Tibial artery (tissue), 4 donors: ENCODE measurements at regions not wholly inside any gene's neighbourhood (a gene's known extent, or its start where the extent isn't known, plus 50 kb on each side); places are given as distances from the start of the nearest gene placed in this dataset.

ENCODE experiments used
- DNase-seq, 2 donors: peaks; one replicate each; pipeline ENCODE4 v3.0.0-alpha.2; 2019
- H3K27ac ChIP-seq, 2 donors: fragments of 200-600 bp; sonication (generic) in 1 of 2; 1 replicate in 1 of 2; 2 replicates in 1 of 2; pipeline ENCODE4 v1.5.1; 2018 to 2019; ENCODE audit warnings: mild to moderate bottlenecking in 1 of 2
- H3K27me3 ChIP-seq, 2 donors: fragments of 200-600 bp; sonication (generic) in 1 of 2; one replicate each; pipeline versions ENCODE4 v1.5.1 to v1.6.0; 2016 to 2019
- H3K36me3 ChIP-seq, 3 donors: fragments of 200-600 bp; sonication (generic) in 2 of 3; one replicate each; pipeline ENCODE4 v1.5.1; 2016 to 2019; ENCODE audit warnings: mild to moderate bottlenecking in 2 of 3
- H3K4me1 ChIP-seq, 4 donors: fragments of 200-600 bp; sonication (generic) in 2 of 4; 1 replicate in 3 of 4; 2 replicates in 1 of 4; pipeline ENCODE4 v1.5.1; 2016 to 2019
- H3K4me3 ChIP-seq, 2 donors: fragments of 200-600 bp; sonication (generic) in 1 of 2; 1 replicate in 1 of 2; 2 replicates in 1 of 2; pipeline ENCODE4 v1.5.1; 2018 to 2019; ENCODE audit warnings: mild to moderate bottlenecking in 2 of 2
- H3K9me3 ChIP-seq, 3 donors: fragments of 200-600 bp; sonication (generic) in 1 of 3; one replicate each; pipeline ENCODE4 v1.5.1; 2016 to 2019
- CTCF ChIP-seq, 2 experiments: fragments of 200-600 bp in 1 of 2; fragments of 450-650 bp in 1 of 2; IDR thresholded peaks; one replicate each; pipeline ENCODE4 v1.5.1; 2017 to 2019; ENCODE audit warnings: antibody characterized with exemption in 2 of 2, mild to moderate bottlenecking in 1 of 2, moderate library complexity in 1 of 2
- intact Hi-C: fragments of 100-400 bp; cut with DNase I; formaldehyde crosslinking; loops from one replicate; pipeline ENCODE4 v1.15.0; 2023; ENCODE audit warnings: low total_unique reads

DNA sequence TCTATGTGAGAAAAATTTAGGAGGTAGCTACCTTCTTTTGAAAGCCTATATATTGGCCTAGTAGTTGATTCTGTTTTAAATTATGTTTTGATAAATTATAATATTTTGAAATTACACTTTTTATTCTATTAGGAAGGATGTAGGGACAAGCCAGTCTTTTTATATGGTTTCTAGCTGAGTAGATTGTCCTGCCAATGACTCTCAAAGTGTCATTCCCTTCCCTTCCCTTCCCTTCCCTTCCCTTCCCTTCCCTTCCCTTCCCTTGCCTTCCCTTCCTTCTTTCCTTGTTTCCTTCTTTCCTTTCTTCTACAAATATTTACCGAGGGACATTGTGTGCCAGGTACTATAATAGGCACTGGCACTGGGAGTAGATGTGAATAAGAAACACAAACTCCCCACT lies 99.7 kb upstream of the HDAC9 start:
- H3K36me3 ChIP-seq: no peaks in the 10 kb centered on the region
- intact Hi-C loops: loop anchor here (10.0 kb wide), 1 partner anchor 59 kb away; no protein-coding TSS in a partner anchor
- no peak for TF ChIP-seq CTCF (IDR thresholded peaks at IDR 0.05)
- no peak for DNase-seq
- no peaks in the 10 kb centered on the region for H3K9me3 ChIP-seq
- H3K4me1 ChIP-seq: peaks cover 0 to 4% (median 2%) of the 10 kb centered on the region in 4 donors
- no peak overlapping the region for H3K27ac ChIP-seq
- H3K4me3 ChIP-seq: no peak overlapping the region
- H3K27me3 ChIP-seq: no peaks in the 10 kb centered on the region

- no peaks in the 10 kb centered on the region for H3K4me1 ChIP-seq
- H3K27ac ChIP-seq: no peak overlapping the region
- no peak for TF ChIP-seq CTCF (IDR thresholded peaks at IDR 0.05)
- H3K4me3 ChIP-seq: no peak overlapping the region
- no peaks in the 10 kb centered on the region for H3K9me3 ChIP-seq
- H3K36me3 ChIP-seq: no peaks in the 10 kb centered on the region
- no peak for DNase-seq
- intact Hi-C loops: loop anchor here (10.0 kb wide), 1 partner anchor 58 kb away; no protein-coding TSS in a partner anchor
- H3K27me3 ChIP-seq: no peaks in the 10 kb centered on the region
Measured at GRCh38 chr7:18396953-18397352, 98.6 kb upstream of the HDAC9 start.

DNA sequence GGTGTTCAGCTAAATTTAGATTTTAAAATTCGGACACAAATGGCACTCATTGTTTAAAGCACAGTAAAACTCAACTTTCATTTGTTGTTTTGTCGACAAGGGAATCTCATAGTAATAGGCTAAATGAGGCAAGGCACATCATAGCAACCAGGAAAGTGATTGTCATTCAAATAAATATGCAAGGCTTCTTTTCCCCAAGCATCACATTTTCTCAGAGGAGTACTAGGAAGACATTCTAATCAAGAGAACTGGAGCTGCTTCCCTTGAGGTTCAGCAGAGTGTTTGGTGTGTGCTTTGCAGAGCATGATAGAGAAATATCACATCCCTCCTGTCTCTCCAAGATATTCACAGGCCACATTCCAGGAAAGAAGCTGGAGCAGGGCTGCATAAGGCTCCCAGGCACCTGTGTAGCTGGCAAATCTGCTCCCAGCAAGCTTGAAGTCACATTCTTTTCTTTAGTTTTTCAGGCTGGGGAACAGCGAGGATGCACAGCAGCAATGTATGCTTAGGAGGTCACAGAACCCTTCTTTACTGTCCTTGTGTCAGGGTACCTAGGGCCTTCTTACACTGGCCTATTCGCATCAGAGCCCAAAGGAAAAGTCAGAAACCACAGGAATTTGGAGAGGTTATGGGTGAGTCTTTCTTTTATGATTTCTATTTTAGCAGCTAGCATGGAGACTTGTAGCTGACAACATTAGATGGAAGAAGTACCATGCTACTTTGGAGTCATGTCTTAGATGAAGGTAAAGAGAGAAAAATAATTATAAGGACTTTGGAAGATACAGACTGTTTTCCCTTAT lies 95.9 kb upstream of the HDAC9 start:
- Histone ChIP-seq H3K9me3 (no peaks in the 10 kb centered on the region), H3K27me3 (no peaks in the 10 kb centered on the region), H3K4me3 (no peak overlapping the region), H3K4me1 (no peaks in the 10 kb centered on the region), H3K36me3 (no peaks in the 10 kb centered on the region), H3K27ac (no peak overlapping the region)
- intact Hi-C loops: loop anchor here (10.0 kb wide), 1 partner anchor 55 kb away; no protein-coding TSS in a partner anchor
- DNase-seq: no peak
- TF ChIP-seq CTCF (IDR thresholded peaks at IDR 0.05): no peak

DNA sequence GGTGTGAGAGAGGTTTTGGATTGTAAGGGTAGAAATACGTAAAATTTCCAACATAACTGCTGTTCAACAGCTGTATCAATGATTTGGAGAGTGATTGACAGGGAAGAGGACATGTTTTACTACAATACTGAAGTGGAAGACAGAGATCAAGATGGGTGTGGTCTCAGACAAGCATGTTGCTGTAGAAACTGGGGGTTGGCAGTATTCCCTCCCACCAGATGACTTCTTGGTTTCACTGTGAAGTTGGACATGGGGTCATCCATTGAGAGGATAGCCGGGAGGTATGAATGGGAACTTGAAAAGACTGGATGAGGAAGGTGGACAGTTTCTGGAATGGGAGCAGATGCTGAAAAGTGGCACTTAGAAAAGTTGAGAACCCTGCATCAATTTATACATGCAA lies 95.3 kb upstream of the HDAC9 start:
- no peak overlapping the region for H3K27ac ChIP-seq
- intact Hi-C loops: no loop called here
- no peaks in the 10 kb centered on the region for H3K36me3 ChIP-seq
- H3K4me1 ChIP-seq: no peaks in the 10 kb centered on the region
- TF ChIP-seq CTCF (IDR thresholded peaks at IDR 0.05): no peak
- DNase-seq: no peak
- no peak overlapping the region for H3K4me3 ChIP-seq
- H3K9me3 ChIP-seq: no peaks in the 10 kb centered on the region
- no peaks in the 10 kb centered on the region for H3K27me3 ChIP-seq

- Histone ChIP-seq H3K27me3 (no peaks in the 10 kb centered on the region), H3K36me3 (no peaks in the 10 kb centered on the region), H3K4me1 (no peaks in the 10 kb centered on the region), H3K27ac (no peak overlapping the region), H3K9me3 (no peaks in the 10 kb centered on the region), H3K4me3 (no peak overlapping the region)
- no peak for TF ChIP-seq CTCF (IDR thresholded peaks at IDR 0.05)
- intact Hi-C loops: no loop called here
- no peak for DNase-seq
Measured at GRCh38 chr7:18400726-18401125, 94.8 kb upstream of the HDAC9 start.
